GM12878 (cell line): ENCODE measurements at regions not wholly inside any gene's neighbourhood (a gene's known extent, or its start where the extent isn't known, plus 50 kb on each side); places are given as distances from the start of the nearest gene placed in this dataset.

Source experiments
- ATAC-seq: fragments of 200-7000 bp; cut with Tn5 transposase; 3 replicates; pipeline ENCODE4 v1.9.1; 2020; ENCODE audit warnings: mild to moderate bottlenecking, moderate library complexity
- BruUV-seq: library from RNA; stranded (reverse); fragments of 400-500 nt; replicated peaks from 2 replicates; lab custom pipeline; 2021; lab: Mats Ljungman, UMichigan
- CTCF ChIA-PET: fragments of 300-600 bp; sonication (Branson Sonifier 250); formaldehyde crosslinking; extraction: SDS; loops from one replicate; lab custom pipeline; 2021; ENCODE audit warnings: inconsistent platforms; lab: Yijun Ruan, JAX
- POLR2A ChIA-PET: fragments of 350-600 bp; formaldehyde crosslinking; extraction: SDS; loops from one replicate; lab custom pipeline; 2021; ENCODE audit warnings: inconsistent platforms; lab: Charles Lee
- RAD21 ChIA-PET: fragments of 300-600 bp; sonication (Branson Sonifier 250); formaldehyde crosslinking; loops from one replicate; lab custom pipeline; 2023; ENCODE audit warnings: antibody characterized with exemption; ENCODE audit not compliant: unreplicated experiment; lab: Charles Lee
- SMC1A ChIA-PET: fragments of 300-600 bp; sonication (Branson Sonifier 250); formaldehyde crosslinking; loops from one replicate; lab custom pipeline; 2023; ENCODE audit not compliant: unreplicated experiment, uncharacterized antibody; lab: Charles Lee
- DNase-seq: peaks from one replicate; pipeline ENCODE4 v3.0.0-alpha.2; 2011; ENCODE audit warnings: low read depth, low spot score
- FAIRE-seq: peaks from 3 replicates; lab custom pipeline; 2011; peaks lifted over from hg19 to GRCh38; lab: Jason Lieb, UNC
- H2AFZ ChIP-seq: 2 replicates; pipeline ENCODE4 v1.6.0; 2011; ENCODE audit warnings: low read depth, low read length, control low read depth; ENCODE audit not compliant: control insufficient read depth
- H3K27ac ChIP-seq: 2 replicates; pipeline ENCODE4 v1.5.1; 2011; ENCODE audit warnings: control low read depth; ENCODE audit not compliant: control insufficient read depth, insufficient read depth
- H3K27me3 ChIP-seq, 2 experiments: replicated peaks in 1 of 2; 2 replicates each; pipeline versions ENCODE4 v1.6.0 to v1.6.1; 2011; ENCODE audit warnings: low read length in 1 of 2; ENCODE audit not compliant: control insufficient read depth in 2 of 2, insufficient read depth in 2 of 2
- H3K36me3 ChIP-seq, 2 experiments: 2 replicates each; pipeline ENCODE4 v1.5.1; 2011; ENCODE audit warnings: low read length in 1 of 2; ENCODE audit not compliant: control insufficient read depth in 2 of 2, insufficient read depth in 2 of 2
- H3K4me1 ChIP-seq: 2 replicates; pipeline ENCODE4 v1.6.1; 2011; ENCODE audit warnings: mild to moderate bottlenecking, low read length, moderate library complexity, mixed read lengths; ENCODE audit not compliant: control insufficient read depth, insufficient read depth
- H3K4me2 ChIP-seq: 2 replicates; pipeline ENCODE4 v1.6.0; 2011; ENCODE audit warnings: control low read depth; ENCODE audit not compliant: control insufficient read depth, insufficient read depth
- H3K4me3 ChIP-seq: fragments of 200-600 bp; sonication (generic); 2 replicates; pipeline ENCODE4 v1.5.1; 2016
- H3K79me2 ChIP-seq: 2 replicates; pipeline ENCODE4 v1.6.0; 2011; ENCODE audit warnings: low read length; ENCODE audit not compliant: control insufficient read depth, insufficient read depth
- H3K9ac ChIP-seq: 2 replicates; pipeline ENCODE4 v1.8.0; 2011; ENCODE audit warnings: low read length, control low read depth, mixed read lengths; ENCODE audit not compliant: control insufficient read depth, insufficient read depth
- H3K9me3 ChIP-seq: replicated peaks from 3 replicates; pipeline ENCODE4 v1.5.1; 2011; ENCODE audit warnings: mild to moderate bottlenecking, low read length; ENCODE audit not compliant: control insufficient read depth, insufficient read depth
- H4K20me1 ChIP-seq: 2 replicates; pipeline ENCODE4 v1.6.0; 2011; ENCODE audit not compliant: control insufficient read depth, insufficient read depth
- CHD1 ChIP-seq: IDR thresholded peaks from 2 replicates; pipeline ENCODE4 v1.6.1; 2012; ENCODE audit warnings: low read depth, low read length, improper control_type of control experiment
- CREM ChIP-seq: IDR thresholded peaks from 2 replicates; pipeline ENCODE4 v1.6.1; 2014; ENCODE audit warnings: antibody characterized with exemption, low read depth
- CUX1 ChIP-seq: IDR thresholded peaks from 2 replicates; pipeline ENCODE4 v1.6.1; 2012; ENCODE audit warnings: improper control_type of control experiment, low read depth, low read length; ENCODE audit not compliant: insufficient replicate concordance
- KLF5 ChIP-seq: fragments of 450-650 bp; IDR thresholded peaks from 2 replicates; pipeline ENCODE4 v1.6.1; 2014; ENCODE audit warnings: mild to moderate bottlenecking; ENCODE audit not compliant: partially characterized antibody
- NFYB ChIP-seq: IDR thresholded peaks from 2 replicates; pipeline ENCODE4 v1.6.1; 2011; ENCODE audit warnings: low read depth, mild to moderate bottlenecking, low read length, improper control_type of control experiment, moderate library complexity; ENCODE audit not compliant: insufficient read depth
- POLR2AphosphoS5 ChIP-seq: IDR thresholded peaks from 2 replicates; pipeline ENCODE4 v1.6.1; 2011; ENCODE audit warnings: mild to moderate bottlenecking, low read length, inconsistent platforms
- RFX5 ChIP-seq: IDR thresholded peaks from 2 replicates; pipeline ENCODE4 v1.6.1; 2011; ENCODE audit warnings: low read depth, low read length, improper control_type of control experiment
- SMAD1 ChIP-seq: fragments of 450-650 bp; IDR thresholded peaks from 2 replicates; pipeline ENCODE4 v1.6.1; 2018; ENCODE audit warnings: mild to moderate bottlenecking, low read depth; ENCODE audit not compliant: partially characterized antibody
- SRF ChIP-seq, 2 experiments: IDR thresholded peaks; 2 replicates each; pipeline ENCODE4 v1.6.1; 2011; ENCODE audit warnings: low read depth in 2 of 2, low read length in 2 of 2, mild to moderate bottlenecking in 1 of 2, moderate library complexity in 1 of 2
- ZZZ3 ChIP-seq: IDR thresholded peaks from 2 replicates; pipeline ENCODE4 v1.6.1; 2011; ENCODE audit warnings: low read depth; ENCODE audit not compliant: control insufficient read depth, insufficient read length
- WGBS: methylation state at CpG from one replicate; pipeline ENCODE4 v1.1.6; 2016; ENCODE audit warnings: low lambda C conversion rate; ENCODE audit not compliant: insufficient replicate concordance, insufficient coverage; ENCODE audit errors: missing lambda C conversion rate; 5-methylcytosine and 5-hydroxymethylcytosine counted together
- in situ Hi-C: fragments of 300-500 bp; cut with MboI; formaldehyde crosslinking; loops from 9 replicates; pipeline ENCODE4 v1.14.3; 2018; ENCODE audit warnings: mixed read lengths
- intact Hi-C: fragments of 100-400 bp; cut with micrococcal nuclease; formaldehyde crosslinking; loops from one replicate; pipeline ENCODE4 v1.14.2; 2022; ENCODE audit not compliant: unreplicated experiment
- TF ChIP-seq, protein P1 (sequence below): fragments of 450-650 bp; formaldehyde crosslinking; IDR thresholded peaks from 2 replicates; pipeline ENCODE4 v1.4.0; 2022; ENCODE audit warnings: mild to moderate bottlenecking, moderate library complexity
- TF ChIP-seq, protein P2 (sequence below): fragments of 450-650 bp; IDR thresholded peaks from 2 replicates; pipeline ENCODE4 v1.6.1; 2018; ENCODE audit warnings: mild to moderate bottlenecking, low read depth, moderate library complexity; ENCODE audit not compliant: partially characterized antibody

GRCh38 chr17:53724726-53725125 is 98.0 kb upstream of the KIF2B start (continued):
- no peak for TF ChIP-seq CUX1
- TF ChIP-seq, protein P1, sequence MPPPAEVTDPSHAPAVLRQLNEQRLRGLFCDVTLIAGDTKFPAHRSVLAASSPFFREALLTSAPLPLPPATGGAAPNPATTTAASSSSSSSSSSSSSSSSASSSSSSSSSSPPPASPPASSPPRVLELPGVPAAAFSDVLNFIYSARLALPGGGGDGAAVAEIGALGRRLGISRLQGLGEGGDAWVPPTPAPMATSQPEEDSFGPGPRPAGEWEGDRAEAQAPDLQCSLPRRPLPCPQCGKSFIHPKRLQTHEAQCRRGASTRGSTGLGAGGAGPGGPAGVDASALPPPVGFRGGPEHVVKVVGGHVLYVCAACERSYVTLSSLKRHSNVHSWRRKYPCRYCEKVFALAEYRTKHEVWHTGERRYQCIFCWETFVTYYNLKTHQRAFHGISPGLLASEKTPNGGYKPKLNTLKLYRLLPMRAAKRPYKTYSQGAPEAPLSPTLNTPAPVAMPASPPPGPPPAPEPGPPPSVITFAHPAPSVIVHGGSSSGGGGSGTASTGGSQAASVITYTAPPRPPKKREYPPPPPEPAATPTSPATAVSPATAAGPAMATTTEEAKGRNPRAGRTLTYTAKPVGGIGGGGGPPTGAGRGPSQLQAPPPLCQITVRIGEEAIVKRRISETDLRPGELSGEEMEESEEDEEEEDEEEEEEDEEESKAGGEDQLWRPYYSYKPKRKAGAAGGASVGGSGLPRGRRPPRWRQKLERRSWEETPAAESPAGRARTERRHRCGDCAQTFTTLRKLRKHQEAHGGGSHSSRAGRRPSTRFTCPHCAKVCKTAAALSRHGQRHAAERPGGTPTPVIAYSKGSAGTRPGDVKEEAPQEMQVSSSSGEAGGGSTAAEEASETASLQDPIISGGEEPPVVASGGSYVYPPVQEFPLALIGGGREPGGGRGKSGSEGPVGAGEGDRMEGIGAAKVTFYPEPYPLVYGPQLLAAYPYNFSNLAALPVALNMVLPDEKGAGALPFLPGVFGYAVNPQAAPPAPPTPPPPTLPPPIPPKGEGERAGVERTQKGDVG (CRISPR knock-in tag), result no peak

DNA sequence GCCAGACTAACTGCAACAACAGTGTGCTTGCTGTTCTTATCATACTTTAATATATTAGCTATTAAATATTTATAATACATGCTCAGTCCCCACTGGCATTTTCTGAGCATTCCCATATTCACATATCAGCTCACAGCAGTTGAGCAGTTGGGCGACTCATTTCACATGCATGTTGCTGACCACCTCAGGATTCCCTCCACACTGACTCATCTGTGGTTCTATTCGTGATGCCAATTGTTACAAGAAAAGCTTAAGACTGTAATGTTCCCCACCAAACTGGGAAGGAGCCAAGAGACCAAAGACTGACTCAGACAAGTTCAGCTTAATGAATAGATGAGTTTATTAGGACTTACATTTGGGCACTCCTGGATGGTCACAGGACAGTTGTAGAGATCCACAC is 100.3 kb upstream of the KIF2B start:
- Histone ChIP-seq H3K79me2 (no peaks in the 10 kb centered on the region), H2AFZ (no peak overlapping the region), H3K4me2 (no peak overlapping the region), H3K9me3 (no peaks in the 10 kb centered on the region; the same call in 2 of the 3 replicates), H3K4me1 (no peaks in the 10 kb centered on the region), H3K4me3 (no peak overlapping the region), H3K9ac (no peak overlapping the region), H3K27me3 (no peaks in the 10 kb centered on the region), H3K27ac (no peak overlapping the region), H3K36me3 (no peaks in the 10 kb centered on the region), H4K20me1 (no peaks in the 10 kb centered on the region)
- in situ Hi-C loops (no loop called here), intact Hi-C loops (no loop called here)
- SMC1A ChIA-PET, result no interaction called here
- no TSS peak for BruUV-seq
- POLR2A ChIA-PET, result no interaction called here
- FAIRE-seq, result no peak
- CTCF ChIA-PET, result no interaction called here
- ATAC-seq, result no peak
- RAD21 ChIA-PET, result no interaction called here
- DNase-seq, result no peak
- WGBS, result 8% methylated on average over 2 of the region's 2 CpGs
- TF ChIP-seq CHD1, result no peak
- TF ChIP-seq POLR2AphosphoS5, result no peak
- TF ChIP-seq, protein P2, sequence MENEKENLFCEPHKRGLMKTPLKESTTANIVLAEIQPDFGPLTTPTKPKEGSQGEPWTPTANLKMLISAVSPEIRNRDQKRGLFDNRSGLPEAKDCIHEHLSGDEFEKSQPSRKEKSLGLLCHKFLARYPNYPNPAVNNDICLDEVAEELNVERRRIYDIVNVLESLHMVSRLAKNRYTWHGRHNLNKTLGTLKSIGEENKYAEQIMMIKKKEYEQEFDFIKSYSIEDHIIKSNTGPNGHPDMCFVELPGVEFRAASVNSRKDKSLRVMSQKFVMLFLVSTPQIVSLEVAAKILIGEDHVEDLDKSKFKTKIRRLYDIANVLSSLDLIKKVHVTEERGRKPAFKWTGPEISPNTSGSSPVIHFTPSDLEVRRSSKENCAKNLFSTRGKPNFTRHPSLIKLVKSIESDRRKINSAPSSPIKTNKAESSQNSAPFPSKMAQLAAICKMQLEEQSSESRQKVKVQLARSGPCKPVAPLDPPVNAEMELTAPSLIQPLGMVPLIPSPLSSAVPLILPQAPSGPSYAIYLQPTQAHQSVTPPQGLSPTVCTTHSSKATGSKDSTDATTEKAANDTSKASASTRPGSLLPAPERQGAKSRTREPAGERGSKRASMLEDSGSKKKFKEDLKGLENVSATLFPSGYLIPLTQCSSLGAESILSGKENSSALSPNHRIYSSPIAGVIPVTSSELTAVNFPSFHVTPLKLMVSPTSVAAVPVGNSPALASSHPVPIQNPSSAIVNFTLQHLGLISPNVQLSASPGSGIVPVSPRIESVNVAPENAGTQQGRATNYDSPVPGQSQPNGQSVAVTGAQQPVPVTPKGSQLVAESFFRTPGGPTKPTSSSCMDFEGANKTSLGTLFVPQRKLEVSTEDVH, result no peak
- no peak for TF ChIP-seq SRF (IDR thresholded peaks at IDR 0.05; ENCODE audit: low read depth in 2 of 2, low read length in 2 of 2)
- no peak for TF ChIP-seq KLF5
- no peak for TF ChIP-seq ZZZ3
- TF ChIP-seq NFYB, result no peak
- no peak for TF ChIP-seq CREM
- TF ChIP-seq RFX5, result no peak
- no peak for TF ChIP-seq SMAD1
